ENCODE measurements at regions not wholly inside any gene's neighbourhood (a gene's known extent, or its start where the extent isn't known, plus 50 kb on each side); places are given as distances from the start of the nearest gene placed in this dataset.

GRCh38 chr16:80449392-80449791 lies 91.4 kb upstream of the DYNLRB2 start:
- Mint-ChIP-seq H3K4me1 (no peaks in the 10 kb centered on the region), H3K4me3 (no peak overlapping the region), H3K36me3 (no peaks in the 10 kb centered on the region), H3K27me3 (ENCODE audit: low read depth in 3 of 3) (peaks cover 0 to 13% (median 2%) of the 10 kb centered on the region in 3 donors), H3K27ac (no peak overlapping the region), H3K9me3 (peaks cover 0 to 6% (median 0%) of the 10 kb centered on the region in 6 donors)
- DNase-seq = no peak

- Mint-ChIP-seq H3K4me3 (no peak overlapping the region), H3K4me1 (no peaks in the 10 kb centered on the region), H3K27me3 (ENCODE audit: low read depth in 3 of 3) (peaks cover 0 to 13% (median 4%) of the 10 kb centered on the region in 3 donors), H3K9me3 (peaks cover 0 to 6% (median 0%) of the 10 kb centered on the region in 6 donors), H3K27ac (no peak overlapping the region), H3K36me3 (no peaks in the 10 kb centered on the region)
- no peak for DNase-seq
Measured at GRCh38 chr16:80447241-80447640, 93.6 kb upstream of the DYNLRB2 start.

GRCh38 chr16:80442779-80443178 lies 98.0 kb upstream of the DYNLRB2 start:
- no peaks in the 10 kb centered on the region for H3K4me1 Mint-ChIP-seq
- H3K4me3 Mint-ChIP-seq = no peak overlapping the region
- H3K9me3 Mint-ChIP-seq = no peaks in the 10 kb centered on the region
- H3K27ac Mint-ChIP-seq = no peak overlapping the region
- DNase-seq = no peak
- H3K27me3 Mint-ChIP-seq (ENCODE audit: low read depth in 3 of 3) = peaks cover 0 to 6% (median 0%) of the 10 kb centered on the region in 3 donors
- H3K36me3 Mint-ChIP-seq = no peaks in the 10 kb centered on the region

GRCh38 chr16:80441935-80442334 lies 98.9 kb upstream of the DYNLRB2 start:
- no peak overlapping the region for H3K27ac Mint-ChIP-seq
- DNase-seq = no peak
- H3K27me3 Mint-ChIP-seq (ENCODE audit: low read depth in 3 of 3) = peaks cover 0 to 6% (median 3%) of the 10 kb centered on the region in 3 donors
- no peaks in the 10 kb centered on the region for H3K4me1 Mint-ChIP-seq
- H3K9me3 Mint-ChIP-seq = no peaks in the 10 kb centered on the region
- H3K4me3 Mint-ChIP-seq = no peak overlapping the region
- H3K36me3 Mint-ChIP-seq = no peaks in the 10 kb centered on the region

GRCh38 chr16:80440667-80441066 lies 100.1 kb upstream of the DYNLRB2 start:
- H3K4me3 Mint-ChIP-seq = peak overlapping the region in 1 of 5 donors; percentile 37

GRCh38 chr16:80437707-80438106 lies 103.1 kb upstream of the DYNLRB2 start:
- no peak for DNase-seq
- Mint-ChIP-seq H3K27ac (no peak overlapping the region), H3K27me3 (ENCODE audit: low read depth in 3 of 3) (peaks cover 5 to 10% (median 6%) of the 10 kb centered on the region in 3 donors), H3K36me3 (no peaks in the 10 kb centered on the region), H3K9me3 (no peaks in the 10 kb centered on the region), H3K4me3 (no peak overlapping the region), H3K4me1 (no peaks in the 10 kb centered on the region)

More at GRCh38 chr16:80440667-80441066, 100.1 kb upstream of the DYNLRB2 start:
- Mint-ChIP-seq H3K9me3 (no peaks in the 10 kb centered on the region), H3K27ac (no peak overlapping the region), H3K4me1 (no peaks in the 10 kb centered on the region), H3K36me3 (no peaks in the 10 kb centered on the region), H3K27me3 (ENCODE audit: low read depth in 3 of 3) (peaks cover 0 to 6% (median 3%) of the 10 kb centered on the region in 3 donors)
- no peak for DNase-seq

- peaks cover 5 to 10% (median 6%) of the 10 kb centered on the region in 3 donors for H3K27me3 Mint-ChIP-seq (ENCODE audit: low read depth in 3 of 3)
- no peaks in the 10 kb centered on the region for H3K9me3 Mint-ChIP-seq
- no peaks in the 10 kb centered on the region for H3K36me3 Mint-ChIP-seq
- no peak overlapping the region for H3K4me3 Mint-ChIP-seq
- no peak for DNase-seq
- H3K27ac Mint-ChIP-seq = no peak overlapping the region
- H3K4me1 Mint-ChIP-seq = no peaks in the 10 kb centered on the region
Measured at GRCh38 chr16:80436510-80436909, 104.3 kb upstream of the DYNLRB2 start.

GRCh38 chr16:80433623-80434022 lies 107.2 kb upstream of the DYNLRB2 start:
- H3K9me3 Mint-ChIP-seq = no peaks in the 10 kb centered on the region
- H3K4me1 Mint-ChIP-seq = no peaks in the 10 kb centered on the region
- no peak for DNase-seq
- H3K27ac Mint-ChIP-seq = no peak overlapping the region
- no peaks in the 10 kb centered on the region for H3K36me3 Mint-ChIP-seq
- peaks cover 5 to 10% (median 8%) of the 10 kb centered on the region in 3 donors for H3K27me3 Mint-ChIP-seq (ENCODE audit: low read depth in 3 of 3)
- no peak overlapping the region for H3K4me3 Mint-ChIP-seq

- peaks cover 1 to 2% (median 2%) of the 10 kb centered on the region in 3 donors for H3K27me3 Mint-ChIP-seq (ENCODE audit: low read depth in 3 of 3)
- DNase-seq = no peak
- H3K4me1 Mint-ChIP-seq = no peaks in the 10 kb centered on the region
- no peaks in the 10 kb centered on the region for H3K36me3 Mint-ChIP-seq
- H3K9me3 Mint-ChIP-seq = peaks cover 0 to 3% (median 0%) of the 10 kb centered on the region in 6 donors
- no peak overlapping the region for H3K27ac Mint-ChIP-seq
- H3K4me3 Mint-ChIP-seq = no peak overlapping the region
Measured at GRCh38 chr16:80427795-80428194, 113.0 kb upstream of the DYNLRB2 start.

GRCh38 chr16:80418517-80419355 lies 122.1 kb upstream of the DYNLRB2 start:
- no peaks in the 10 kb centered on the region for H3K9me3 Mint-ChIP-seq
- no peak for DNase-seq
- no peak overlapping the region for H3K4me3 Mint-ChIP-seq
- H3K27me3 Mint-ChIP-seq (ENCODE audit: low read depth in 3 of 3) = peaks cover 2 to 9% (median 2%) of the 10 kb centered on the region in 3 donors
- no peaks in the 10 kb centered on the region for H3K36me3 Mint-ChIP-seq
- no peaks in the 10 kb centered on the region for H3K4me1 Mint-ChIP-seq
- no peak overlapping the region for H3K27ac Mint-ChIP-seq

GRCh38 chr16:80417706-80418271 lies 123.0 kb upstream of the DYNLRB2 start:
- H3K27me3 Mint-ChIP-seq (ENCODE audit: low read depth in 3 of 3) = peaks cover 2 to 9% (median 2%) of the 10 kb centered on the region in 3 donors

GRCh38 chr16:80408014-80408413 lies 132.8 kb upstream of the DYNLRB2 start:
- Mint-ChIP-seq H3K36me3 (no peaks in the 10 kb centered on the region), H3K4me3 (no peak overlapping the region), H3K4me1 (no peaks in the 10 kb centered on the region), H3K27ac (no peak overlapping the region), H3K27me3 (ENCODE audit: low read depth in 3 of 3) (peaks cover 3 to 5% (median 4%) of the 10 kb centered on the region in 3 donors), H3K9me3 (peaks cover 0 to 4% (median 0%) of the 10 kb centered on the region in 6 donors)
- DNase-seq = no peak

More at GRCh38 chr16:80417706-80418271, 123.0 kb upstream of the DYNLRB2 start:
- Mint-ChIP-seq H3K4me1 (no peaks in the 10 kb centered on the region), H3K36me3 (no peaks in the 10 kb centered on the region), H3K9me3 (no peaks in the 10 kb centered on the region), H3K27ac (no peak overlapping the region), H3K4me3 (no peak overlapping the region)
- DNase-seq = no peak

GRCh38 chr16:80407265-80407987 lies 133.4 kb upstream of the DYNLRB2 start:
- peaks cover 4 to 5% (median 4%) of the 10 kb centered on the region in 3 donors for H3K27me3 Mint-ChIP-seq (ENCODE audit: low read depth in 3 of 3)
- H3K4me3 Mint-ChIP-seq = no peak overlapping the region
- H3K9me3 Mint-ChIP-seq = peaks cover 0 to 4% (median 0%) of the 10 kb centered on the region in 6 donors
- no peak overlapping the region for H3K27ac Mint-ChIP-seq
- no peak for DNase-seq
- H3K4me1 Mint-ChIP-seq = no peaks in the 10 kb centered on the region
- H3K36me3 Mint-ChIP-seq = no peaks in the 10 kb centered on the region

- Mint-ChIP-seq H3K4me3 (no peak overlapping the region), H3K27me3 (ENCODE audit: low read depth in 3 of 3) (peaks cover 5 to 6% (median 5%) of the 10 kb centered on the region in 3 donors), H3K4me1 (no peaks in the 10 kb centered on the region), H3K36me3 (no peaks in the 10 kb centered on the region), H3K27ac (no peak overlapping the region), H3K9me3 (peaks cover 0 to 5% (median 0%) of the 10 kb centered on the region in 6 donors)
- no peak for DNase-seq
Measured at GRCh38 chr16:80404847-80405246, 135.9 kb upstream of the DYNLRB2 start.
